ENCODE measurements at regions not wholly inside any gene's neighbourhood (a gene's known extent, or its start where the extent isn't known, plus 50 kb on each side); places are given as distances from the start of the nearest gene placed in this dataset.

DNA sequence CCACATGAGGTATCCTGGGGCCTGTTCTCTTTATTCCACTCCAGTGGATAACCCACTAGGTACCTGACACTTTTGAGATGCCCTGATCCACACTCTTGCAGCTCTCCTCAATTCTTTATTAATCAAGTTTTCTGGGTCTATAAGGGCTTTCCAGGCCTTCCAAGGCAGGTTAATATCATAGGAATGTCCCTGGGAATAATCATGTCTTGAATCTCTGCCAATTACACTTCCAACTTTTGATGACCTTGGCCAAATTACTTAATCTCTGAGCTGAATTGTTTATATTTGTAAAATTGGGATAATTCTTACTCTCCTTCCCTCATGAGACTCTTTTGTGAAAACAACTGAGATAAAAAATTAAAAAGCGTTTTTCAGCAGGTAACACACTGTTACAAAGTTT is 881.7 kb downstream of the MCTP2 start:
- H3K4me1 ChIP-seq (ENCODE audit: control insufficient read depth, extremely low read depth, insufficient read depth, low read length), result no peaks in the 10 kb centered on the region
- H3K27ac ChIP-seq (ENCODE audit: control insufficient read depth, insufficient read depth, low read length), result no peak overlapping the region
- H3K36me3 ChIP-seq (ENCODE audit: control insufficient read depth in 2 of 2, extremely low read depth in 1 of 2, insufficient read depth in 2 of 2, low read length in 2 of 2), result no peaks in the 10 kb centered on the region
- dilution Hi-C loops (cut with MboI; ENCODE audit: extremely low pct_ligation_motif_present, low sequenced_read_pairs), result no loop called here
- no peak overlapping the region for H3K9ac ChIP-seq (ENCODE audit: control insufficient read depth, extremely low read depth, insufficient read depth, low read length)
- H3K9me3 ChIP-seq (ENCODE audit: control insufficient read depth, low read depth, low read length), result no peaks in the 10 kb centered on the region
- no peak overlapping the region for H3K4me2 ChIP-seq (ENCODE audit: control insufficient read depth, extremely low read depth, insufficient read depth, low read depth, low read length)
- no peaks in the 10 kb centered on the region for H4K20me1 ChIP-seq (ENCODE audit: control insufficient read depth, extremely low read depth, insufficient read depth, low read length)
- TF ChIP-seq, protein P1, sequence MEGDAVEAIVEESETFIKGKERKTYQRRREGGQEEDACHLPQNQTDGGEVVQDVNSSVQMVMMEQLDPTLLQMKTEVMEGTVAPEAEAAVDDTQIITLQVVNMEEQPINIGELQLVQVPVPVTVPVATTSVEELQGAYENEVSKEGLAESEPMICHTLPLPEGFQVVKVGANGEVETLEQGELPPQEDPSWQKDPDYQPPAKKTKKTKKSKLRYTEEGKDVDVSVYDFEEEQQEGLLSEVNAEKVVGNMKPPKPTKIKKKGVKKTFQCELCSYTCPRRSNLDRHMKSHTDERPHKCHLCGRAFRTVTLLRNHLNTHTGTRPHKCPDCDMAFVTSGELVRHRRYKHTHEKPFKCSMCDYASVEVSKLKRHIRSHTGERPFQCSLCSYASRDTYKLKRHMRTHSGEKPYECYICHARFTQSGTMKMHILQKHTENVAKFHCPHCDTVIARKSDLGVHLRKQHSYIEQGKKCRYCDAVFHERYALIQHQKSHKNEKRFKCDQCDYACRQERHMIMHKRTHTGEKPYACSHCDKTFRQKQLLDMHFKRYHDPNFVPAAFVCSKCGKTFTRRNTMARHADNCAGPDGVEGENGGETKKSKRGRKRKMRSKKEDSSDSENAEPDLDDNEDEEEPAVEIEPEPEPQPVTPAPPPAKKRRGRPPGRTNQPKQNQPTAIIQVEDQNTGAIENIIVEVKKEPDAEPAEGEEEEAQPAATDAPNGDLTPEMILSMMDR (optimal IDR thresholded peaks at IDR 0.05 in 1 of 3, IDR thresholded peaks at IDR 0.05 in 1 of 3, conservative IDR thresholded peaks at IDR 0.05 in 1 of 3; ENCODE audit: extremely low read depth in 1 of 3, insufficient read depth in 2 of 3, low read length in 3 of 3), result no peak
- TF ChIP-seq EZH2 (IDR thresholded peaks at IDR 0.05; ENCODE audit: low read length), result no peak
- FAIRE-seq (no peak), DNase-seq (ENCODE audit: low read depth, low spot score) (no peak)
- H3K4me3 ChIP-seq (ENCODE audit: control insufficient read depth in 2 of 3, extremely low read depth in 1 of 3, insufficient read depth in 2 of 3, low read depth in 1 of 3, low read length in 3 of 3), result no peak overlapping the region
- no peak overlapping the region for H2AFZ ChIP-seq (ENCODE audit: control insufficient read depth, low read length)
- H3K27me3 ChIP-seq (ENCODE audit: control insufficient read depth, extremely low read depth, insufficient read depth, low read length), result no peaks in the 10 kb centered on the region
- H3K79me2 ChIP-seq (ENCODE audit: control insufficient read depth, insufficient read depth, low read length), result no peaks in the 10 kb centered on the region
- H3K9me1 ChIP-seq (ENCODE audit: control insufficient read depth, extremely low read depth, insufficient read depth, low read length), result no peaks in the 10 kb centered on the region

DNA sequence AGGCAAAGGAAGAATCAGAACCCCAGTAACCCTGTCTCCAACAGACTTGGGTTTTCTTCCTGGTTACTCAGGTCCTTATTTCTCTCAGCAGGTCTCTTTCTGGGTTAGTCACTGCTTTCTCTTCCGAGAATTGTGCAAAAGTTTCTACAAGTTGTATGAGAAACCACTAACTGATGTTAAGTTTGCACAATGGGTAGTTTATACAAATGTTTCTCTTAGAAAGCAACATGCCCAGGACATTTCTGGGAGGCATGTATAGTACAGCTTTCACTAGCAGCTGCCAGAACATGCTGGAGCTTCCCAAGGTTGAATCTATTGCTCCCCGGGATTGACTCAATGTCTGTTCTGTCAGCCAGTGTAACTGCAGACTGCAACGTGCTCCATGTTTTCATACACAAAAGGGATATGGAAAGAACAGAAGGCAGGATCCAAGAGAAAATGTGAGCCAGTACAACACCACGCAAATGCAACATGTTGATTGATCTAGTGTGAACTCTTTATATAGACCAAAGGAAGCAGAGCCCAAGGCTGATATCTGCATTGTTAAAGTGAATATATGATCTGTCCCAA is 887.8 kb downstream of the MCTP2 start:
- no peak for FAIRE-seq

More for the DNA sequence above, 887.8 kb downstream of the MCTP2 start:
- no peaks in the 10 kb centered on the region for H3K36me3 ChIP-seq (ENCODE audit: control insufficient read depth in 2 of 2, extremely low read depth in 1 of 2, insufficient read depth in 2 of 2, low read length in 2 of 2)
- no peak overlapping the region for H3K27ac ChIP-seq (ENCODE audit: control insufficient read depth, insufficient read depth, low read length)
- H3K9me3 ChIP-seq (ENCODE audit: control insufficient read depth, low read depth, low read length), result no peaks in the 10 kb centered on the region
- DNase-seq (ENCODE audit: low read depth, low spot score), result no peak
- H3K27me3 ChIP-seq (ENCODE audit: control insufficient read depth, extremely low read depth, insufficient read depth, low read length), result no peaks in the 10 kb centered on the region
- no peaks in the 10 kb centered on the region for H3K79me2 ChIP-seq (ENCODE audit: control insufficient read depth, insufficient read depth, low read length)
- H4K20me1 ChIP-seq (ENCODE audit: control insufficient read depth, extremely low read depth, insufficient read depth, low read length), result no peaks in the 10 kb centered on the region
- no peak for TF ChIP-seq EZH2 (IDR thresholded peaks at IDR 0.05; ENCODE audit: low read length)
- TF ChIP-seq, protein P1 (optimal IDR thresholded peaks at IDR 0.05 in 1 of 3, IDR thresholded peaks at IDR 0.05 in 1 of 3, conservative IDR thresholded peaks at IDR 0.05 in 1 of 3; ENCODE audit: extremely low read depth in 1 of 3, insufficient read depth in 2 of 3, low read length in 3 of 3), result no peak
- no peaks in the 10 kb centered on the region for H3K9me1 ChIP-seq (ENCODE audit: control insufficient read depth, extremely low read depth, insufficient read depth, low read length)
- H3K4me3 ChIP-seq (ENCODE audit: control insufficient read depth in 2 of 3, extremely low read depth in 1 of 3, insufficient read depth in 2 of 3, low read depth in 1 of 3, low read length in 3 of 3), result no peak overlapping the region
- no peak overlapping the region for H3K4me2 ChIP-seq (ENCODE audit: control insufficient read depth, extremely low read depth, insufficient read depth, low read depth, low read length)
- dilution Hi-C loops (cut with MboI; ENCODE audit: extremely low pct_ligation_motif_present, low sequenced_read_pairs), result no loop called here
- no peak overlapping the region for H3K9ac ChIP-seq (ENCODE audit: control insufficient read depth, extremely low read depth, insufficient read depth, low read length)
- no peaks in the 10 kb centered on the region for H3K4me1 ChIP-seq (ENCODE audit: control insufficient read depth, extremely low read depth, insufficient read depth, low read length)
- no peak overlapping the region for H2AFZ ChIP-seq (ENCODE audit: control insufficient read depth, low read length)

Measured in keratinocyte (primary cell).